C4-2B (cell line): ENCODE measurements at regions not wholly inside any gene's neighbourhood (a gene's known extent, or its start where the extent isn't known, plus 50 kb on each side); places are given as distances from the start of the nearest gene placed in this dataset.

ENCODE experiments used
- ZFX ChIP-seq: fragments of 450-650 bp; IDR thresholded peaks from 2 replicates; pipeline ENCODE4 v1.6.1; 2017
- TF ChIP-seq, protein P1 (sequence below): fragments of 450-650 bp; conservative IDR thresholded peaks from 2 replicates; pipeline ENCODE4 v1.5.1; 2017; ENCODE audit warnings: mild to moderate bottlenecking

DNA sequence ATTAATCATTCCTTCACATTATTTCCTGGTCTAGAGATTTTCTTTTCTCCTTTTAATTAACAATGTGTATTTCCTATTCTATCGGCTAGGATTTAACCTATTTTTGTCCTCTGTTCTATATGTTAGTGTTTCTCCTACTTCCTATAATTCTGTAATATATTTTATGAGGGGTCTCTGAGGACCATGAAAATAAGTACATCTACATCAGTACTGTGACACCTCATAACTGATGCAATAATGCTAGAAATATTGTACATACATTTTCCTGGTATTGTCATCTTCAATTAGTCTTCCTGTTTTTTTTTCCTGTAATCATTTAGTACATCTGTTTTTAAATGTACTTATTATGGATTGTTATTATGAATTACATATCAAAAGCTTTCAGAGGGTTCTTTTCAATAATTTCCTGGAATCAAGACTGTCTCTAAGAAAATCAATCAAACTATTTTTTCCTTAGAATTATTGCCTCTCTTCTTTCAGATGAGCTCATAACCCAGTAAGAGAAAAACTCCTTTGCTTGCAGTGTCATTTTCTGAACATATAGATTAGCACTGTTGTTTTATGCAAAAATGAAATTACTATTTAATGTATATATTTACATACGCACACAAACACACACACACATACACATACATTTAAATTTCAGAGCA is 1004.3 kb downstream of the SLITRK5 start:
- TF ChIP-seq, protein P1, sequence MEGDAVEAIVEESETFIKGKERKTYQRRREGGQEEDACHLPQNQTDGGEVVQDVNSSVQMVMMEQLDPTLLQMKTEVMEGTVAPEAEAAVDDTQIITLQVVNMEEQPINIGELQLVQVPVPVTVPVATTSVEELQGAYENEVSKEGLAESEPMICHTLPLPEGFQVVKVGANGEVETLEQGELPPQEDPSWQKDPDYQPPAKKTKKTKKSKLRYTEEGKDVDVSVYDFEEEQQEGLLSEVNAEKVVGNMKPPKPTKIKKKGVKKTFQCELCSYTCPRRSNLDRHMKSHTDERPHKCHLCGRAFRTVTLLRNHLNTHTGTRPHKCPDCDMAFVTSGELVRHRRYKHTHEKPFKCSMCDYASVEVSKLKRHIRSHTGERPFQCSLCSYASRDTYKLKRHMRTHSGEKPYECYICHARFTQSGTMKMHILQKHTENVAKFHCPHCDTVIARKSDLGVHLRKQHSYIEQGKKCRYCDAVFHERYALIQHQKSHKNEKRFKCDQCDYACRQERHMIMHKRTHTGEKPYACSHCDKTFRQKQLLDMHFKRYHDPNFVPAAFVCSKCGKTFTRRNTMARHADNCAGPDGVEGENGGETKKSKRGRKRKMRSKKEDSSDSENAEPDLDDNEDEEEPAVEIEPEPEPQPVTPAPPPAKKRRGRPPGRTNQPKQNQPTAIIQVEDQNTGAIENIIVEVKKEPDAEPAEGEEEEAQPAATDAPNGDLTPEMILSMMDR = no peak
- no peak for TF ChIP-seq ZFX
